A673 (cell line): ENCODE measurements at regions not wholly inside any gene's neighbourhood (a gene's known extent, or its start where the extent isn't known, plus 50 kb on each side); places are given as distances from the start of the nearest gene placed in this dataset.

Experiments used
- CTCF ChIP-seq: fragments of 300-800, 200-600 bp; sonication (generic); conservative IDR thresholded peaks from 2 replicates; pipeline ENCODE4 v1.5.1; 2017; ENCODE audit warnings: low read depth, mild to moderate bottlenecking, antibody characterized with exemption, low read length, moderate library complexity, mixed read lengths
- EZH2 ChIP-seq: fragments of 200-600 bp; sonication (generic); IDR thresholded peaks from 2 replicates; pipeline ENCODE4 v1.6.1; 2017; ENCODE audit warnings: borderline replicate concordance, low read depth, mild to moderate bottlenecking, mixed read lengths, antibody characterized with exemption, low read length; ENCODE audit not compliant: poor library complexity, severe bottlenecking

- TF ChIP-seq CTCF (no peak), EZH2 (no peak)
Measured at GRCh38 chr2:181170256-181170655, 189.9 kb downstream of the UBE2E3 start.
